ENCODE measurements at regions not wholly inside any gene's neighbourhood (a gene's known extent, or its start where the extent isn't known, plus 50 kb on each side); places are given as distances from the start of the nearest gene placed in this dataset.

GRCh38 chr3:30204126-30204525 lies 402.3 kb upstream of the TGFBR2 start (continued):
- TF ChIP-seq, protein P1, sequence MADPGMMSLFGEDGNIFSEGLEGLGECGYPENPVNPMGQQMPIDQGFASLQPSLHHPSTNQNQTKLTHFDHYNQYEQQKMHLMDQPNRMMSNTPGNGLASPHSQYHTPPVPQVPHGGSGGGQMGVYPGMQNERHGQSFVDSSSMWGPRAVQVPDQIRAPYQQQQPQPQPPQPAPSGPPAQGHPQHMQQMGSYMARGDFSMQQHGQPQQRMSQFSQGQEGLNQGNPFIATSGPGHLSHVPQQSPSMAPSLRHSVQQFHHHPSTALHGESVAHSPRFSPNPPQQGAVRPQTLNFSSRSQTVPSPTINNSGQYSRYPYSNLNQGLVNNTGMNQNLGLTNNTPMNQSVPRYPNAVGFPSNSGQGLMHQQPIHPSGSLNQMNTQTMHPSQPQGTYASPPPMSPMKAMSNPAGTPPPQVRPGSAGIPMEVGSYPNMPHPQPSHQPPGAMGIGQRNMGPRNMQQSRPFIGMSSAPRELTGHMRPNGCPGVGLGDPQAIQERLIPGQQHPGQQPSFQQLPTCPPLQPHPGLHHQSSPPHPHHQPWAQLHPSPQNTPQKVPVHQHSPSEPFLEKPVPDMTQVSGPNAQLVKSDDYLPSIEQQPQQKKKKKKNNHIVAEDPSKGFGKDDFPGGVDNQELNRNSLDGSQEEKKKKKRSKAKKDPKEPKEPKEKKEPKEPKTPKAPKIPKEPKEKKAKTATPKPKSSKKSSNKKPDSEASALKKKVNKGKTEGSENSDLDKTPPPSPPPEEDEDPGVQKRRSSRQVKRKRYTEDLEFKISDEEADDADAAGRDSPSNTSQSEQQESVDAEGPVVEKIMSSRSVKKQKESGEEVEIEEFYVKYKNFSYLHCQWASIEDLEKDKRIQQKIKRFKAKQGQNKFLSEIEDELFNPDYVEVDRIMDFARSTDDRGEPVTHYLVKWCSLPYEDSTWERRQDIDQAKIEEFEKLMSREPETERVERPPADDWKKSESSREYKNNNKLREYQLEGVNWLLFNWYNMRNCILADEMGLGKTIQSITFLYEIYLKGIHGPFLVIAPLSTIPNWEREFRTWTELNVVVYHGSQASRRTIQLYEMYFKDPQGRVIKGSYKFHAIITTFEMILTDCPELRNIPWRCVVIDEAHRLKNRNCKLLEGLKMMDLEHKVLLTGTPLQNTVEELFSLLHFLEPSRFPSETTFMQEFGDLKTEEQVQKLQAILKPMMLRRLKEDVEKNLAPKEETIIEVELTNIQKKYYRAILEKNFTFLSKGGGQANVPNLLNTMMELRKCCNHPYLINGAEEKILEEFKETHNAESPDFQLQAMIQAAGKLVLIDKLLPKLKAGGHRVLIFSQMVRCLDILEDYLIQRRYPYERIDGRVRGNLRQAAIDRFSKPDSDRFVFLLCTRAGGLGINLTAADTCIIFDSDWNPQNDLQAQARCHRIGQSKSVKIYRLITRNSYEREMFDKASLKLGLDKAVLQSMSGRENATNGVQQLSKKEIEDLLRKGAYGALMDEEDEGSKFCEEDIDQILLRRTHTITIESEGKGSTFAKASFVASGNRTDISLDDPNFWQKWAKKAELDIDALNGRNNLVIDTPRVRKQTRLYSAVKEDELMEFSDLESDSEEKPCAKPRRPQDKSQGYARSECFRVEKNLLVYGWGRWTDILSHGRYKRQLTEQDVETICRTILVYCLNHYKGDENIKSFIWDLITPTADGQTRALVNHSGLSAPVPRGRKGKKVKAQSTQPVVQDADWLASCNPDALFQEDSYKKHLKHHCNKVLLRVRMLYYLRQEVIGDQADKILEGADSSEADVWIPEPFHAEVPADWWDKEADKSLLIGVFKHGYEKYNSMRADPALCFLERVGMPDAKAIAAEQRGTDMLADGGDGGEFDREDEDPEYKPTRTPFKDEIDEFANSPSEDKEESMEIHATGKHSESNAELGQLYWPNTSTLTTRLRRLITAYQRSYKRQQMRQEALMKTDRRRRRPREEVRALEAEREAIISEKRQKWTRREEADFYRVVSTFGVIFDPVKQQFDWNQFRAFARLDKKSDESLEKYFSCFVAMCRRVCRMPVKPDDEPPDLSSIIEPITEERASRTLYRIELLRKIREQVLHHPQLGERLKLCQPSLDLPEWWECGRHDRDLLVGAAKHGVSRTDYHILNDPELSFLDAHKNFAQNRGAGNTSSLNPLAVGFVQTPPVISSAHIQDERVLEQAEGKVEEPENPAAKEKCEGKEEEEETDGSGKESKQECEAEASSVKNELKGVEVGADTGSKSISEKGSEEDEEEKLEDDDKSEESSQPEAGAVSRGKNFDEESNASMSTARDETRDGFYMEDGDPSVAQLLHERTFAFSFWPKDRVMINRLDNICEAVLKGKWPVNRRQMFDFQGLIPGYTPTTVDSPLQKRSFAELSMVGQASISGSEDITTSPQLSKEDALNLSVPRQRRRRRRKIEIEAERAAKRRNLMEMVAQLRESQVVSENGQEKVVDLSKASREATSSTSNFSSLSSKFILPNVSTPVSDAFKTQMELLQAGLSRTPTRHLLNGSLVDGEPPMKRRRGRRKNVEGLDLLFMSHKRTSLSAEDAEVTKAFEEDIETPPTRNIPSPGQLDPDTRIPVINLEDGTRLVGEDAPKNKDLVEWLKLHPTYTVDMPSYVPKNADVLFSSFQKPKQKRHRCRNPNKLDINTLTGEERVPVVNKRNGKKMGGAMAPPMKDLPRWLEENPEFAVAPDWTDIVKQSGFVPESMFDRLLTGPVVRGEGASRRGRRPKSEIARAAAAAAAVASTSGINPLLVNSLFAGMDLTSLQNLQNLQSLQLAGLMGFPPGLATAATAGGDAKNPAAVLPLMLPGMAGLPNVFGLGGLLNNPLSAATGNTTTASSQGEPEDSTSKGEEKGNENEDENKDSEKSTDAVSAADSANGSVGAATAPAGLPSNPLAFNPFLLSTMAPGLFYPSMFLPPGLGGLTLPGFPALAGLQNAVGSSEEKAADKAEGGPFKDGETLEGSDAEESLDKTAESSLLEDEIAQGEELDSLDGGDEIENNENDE (IDR thresholded peaks at IDR 0.05; ENCODE audit: insufficient replicate concordance, low read length), result no peak
- no peak for TF ChIP-seq SIRT6 (IDR thresholded peaks at IDR 0.05; ENCODE audit: low read length)
- no peak for TF ChIP-seq SIN3A (conservative IDR thresholded peaks at IDR 0.05 in 1 of 2, IDR thresholded peaks at IDR 0.05 in 1 of 2; ENCODE audit: low read depth in 1 of 2, low read length in 2 of 2)
- TF ChIP-seq RNF2 (IDR thresholded peaks at IDR 0.05; ENCODE audit: borderline replicate concordance, low read depth, low read length, missing control alignments, poor library complexity, severe bottlenecking), result no peak
- no peak for TF ChIP-seq SP1 (IDR thresholded peaks at IDR 0.05; ENCODE audit: low read depth, low read length)
- TF ChIP-seq ATF3 (IDR thresholded peaks at IDR 0.05; ENCODE audit: insufficient read depth, low read depth, low read length), result no peak
- TF ChIP-seq NANOG (IDR thresholded peaks at IDR 0.05; ENCODE audit: insufficient read depth, low read depth, low read length, poor library complexity, severe bottlenecking), result no peak
- TF ChIP-seq BCL11A (IDR thresholded peaks at IDR 0.05; ENCODE audit: low read depth in 2 of 2, low read length in 2 of 2), result no peak
- no peak for TF ChIP-seq BACH1 (IDR thresholded peaks at IDR 0.05; ENCODE audit: low read length)
